HG03097 (cell line): ENCODE measurements at regions not wholly inside any gene's neighbourhood (a gene's known extent, or its start where the extent isn't known, plus 50 kb on each side); places are given as distances from the start of the nearest gene placed in this dataset.
"Not testable (repeated sequence)": the region's sequence is repeated elsewhere in the genome, so short reads cannot be mapped to it uniquely, and the experiment has no call there.

Experiments used
- ATAC-seq: cut with Tn5 transposase; IDR thresholded peaks from one replicate; pipeline ENCODE4 v1.9.1; 2021; ENCODE audit not compliant: unreplicated experiment, low FRiP score

DNA sequence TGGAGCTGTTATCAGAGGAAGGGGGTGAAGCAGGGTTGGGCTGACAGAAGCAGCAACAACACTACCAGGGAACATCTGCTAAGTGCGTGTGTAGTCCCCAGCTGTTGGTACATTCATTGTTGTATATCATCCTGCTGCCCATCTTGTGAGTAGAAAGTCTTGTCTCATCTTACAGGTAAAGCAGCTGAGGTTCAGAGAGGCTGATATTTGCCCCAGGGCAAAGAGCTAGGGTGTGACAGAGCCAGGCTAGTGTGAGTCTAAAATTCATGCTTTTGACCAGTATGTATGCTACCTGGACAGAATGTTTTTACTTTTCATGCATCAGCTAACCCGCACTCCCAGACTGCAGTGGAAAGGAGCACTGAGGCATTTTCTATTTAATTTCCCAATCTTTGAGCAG lies 221.6 kb downstream of the STK31 start:
- no peak for ATAC-seq

DNA sequence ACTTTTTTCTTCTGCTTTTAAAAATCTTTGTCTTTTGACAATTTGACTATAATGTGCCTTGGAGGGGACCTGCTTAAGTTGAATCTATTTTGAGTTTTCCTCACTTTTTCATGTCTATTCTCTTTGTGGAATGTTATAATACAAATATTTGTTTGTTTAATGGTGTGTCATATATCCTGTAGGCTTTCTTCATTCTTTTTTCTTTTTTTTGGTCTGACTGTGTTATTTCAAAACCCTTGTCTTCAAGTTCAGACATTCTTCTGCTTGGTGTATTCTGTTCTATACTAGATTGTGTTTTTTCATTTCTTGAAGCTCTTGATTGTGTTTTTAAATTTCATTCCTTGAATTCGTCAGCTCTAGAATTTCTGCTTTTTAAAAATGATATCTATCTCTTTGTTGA lies 228.2 kb downstream of the STK31 start:
- ATAC-seq: no peak

DNA sequence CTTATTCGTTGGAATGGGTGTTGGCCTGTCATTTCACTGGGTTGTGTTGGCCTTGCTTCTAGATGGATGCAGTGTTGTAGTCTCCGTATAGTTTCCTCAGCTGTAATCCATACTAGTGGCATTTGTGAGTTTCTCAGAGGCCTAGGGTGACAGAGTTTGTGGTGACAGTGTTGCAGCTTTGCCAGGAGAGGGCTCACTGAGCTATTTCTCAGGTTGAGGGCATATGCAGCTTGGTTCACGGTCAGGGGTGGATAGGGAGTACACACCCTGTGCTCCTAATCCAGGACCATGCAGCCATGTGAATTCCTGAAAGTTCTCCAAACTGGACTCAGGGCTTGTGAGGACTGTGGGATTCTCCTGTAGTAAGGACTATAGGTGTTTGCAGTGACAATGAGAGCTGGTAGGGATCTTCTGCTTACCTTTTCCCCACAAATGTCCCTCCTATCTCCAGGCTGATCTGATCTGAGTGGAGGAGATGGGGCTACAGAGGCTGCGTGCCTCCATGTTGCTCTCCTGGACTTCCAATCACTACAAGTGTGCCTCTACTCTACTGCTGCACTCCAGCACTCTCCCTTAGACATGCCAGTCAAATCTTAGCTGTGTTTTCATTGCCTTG lies 229.0 kb downstream of the STK31 start:
- no peak for ATAC-seq

DNA sequence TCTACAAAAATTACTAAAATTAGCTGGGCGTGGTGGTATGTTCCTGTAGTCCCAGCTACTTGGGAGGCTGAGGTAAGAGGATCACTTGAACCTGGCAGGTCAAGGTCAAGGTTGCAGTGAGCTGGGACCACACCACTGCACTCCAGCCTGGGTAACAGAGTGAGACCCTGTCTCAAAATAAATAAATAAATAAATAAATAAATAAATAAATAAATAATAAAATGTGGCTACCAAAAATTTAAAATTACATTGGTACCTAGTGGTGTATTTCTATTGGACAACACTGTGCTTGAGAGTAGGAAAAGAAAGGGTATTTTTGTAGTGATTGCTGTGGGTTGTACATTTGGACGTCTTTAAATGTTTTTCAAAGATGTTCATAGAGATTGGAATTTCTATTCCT lies 229.7 kb downstream of the STK31 start:
- not testable (repeated sequence) for ATAC-seq

GRCh38 chr7:23941551-23941950 lies 231.5 kb downstream of the STK31 start:
- no peak for ATAC-seq

DNA sequence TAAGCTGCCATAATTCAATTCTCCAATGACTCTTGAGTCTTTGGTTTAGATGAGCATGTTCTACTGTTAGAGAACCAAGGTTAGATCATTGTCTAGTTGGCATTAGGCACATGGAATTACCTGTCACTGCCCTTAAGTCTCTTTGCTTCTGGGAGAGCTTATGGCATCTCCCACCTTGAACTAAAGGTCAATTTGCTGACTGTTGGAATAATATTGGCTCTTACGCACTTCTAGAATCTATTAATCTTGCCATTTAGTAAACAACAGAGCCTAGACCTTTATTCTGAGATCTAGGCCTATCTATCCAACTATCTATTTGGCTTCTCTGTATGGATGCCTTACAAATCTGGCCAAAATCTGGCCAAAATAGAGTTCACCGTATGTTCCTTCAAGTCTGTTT lies 232.0 kb downstream of the STK31 start:
- no peak for ATAC-seq

DNA sequence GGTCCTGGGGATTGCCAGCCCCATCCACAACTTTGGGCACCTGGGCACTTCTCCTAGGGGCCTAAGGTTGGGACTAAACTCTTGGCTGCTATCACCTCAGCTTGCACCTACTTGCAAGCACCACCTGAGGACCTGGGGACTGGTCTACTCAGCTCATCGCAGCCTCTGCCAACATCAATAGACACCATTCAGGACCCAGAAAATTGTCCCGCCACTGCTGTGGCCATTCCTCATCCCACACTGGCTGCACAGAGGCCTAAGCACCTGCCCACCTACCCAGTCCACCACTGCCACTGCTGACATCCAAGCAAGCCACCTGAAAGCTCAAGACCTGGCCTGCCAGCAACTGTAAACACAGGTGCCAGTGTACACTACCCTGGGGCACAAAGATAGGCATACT lies 234.1 kb downstream of the STK31 start:
- no peak for ATAC-seq

DNA sequence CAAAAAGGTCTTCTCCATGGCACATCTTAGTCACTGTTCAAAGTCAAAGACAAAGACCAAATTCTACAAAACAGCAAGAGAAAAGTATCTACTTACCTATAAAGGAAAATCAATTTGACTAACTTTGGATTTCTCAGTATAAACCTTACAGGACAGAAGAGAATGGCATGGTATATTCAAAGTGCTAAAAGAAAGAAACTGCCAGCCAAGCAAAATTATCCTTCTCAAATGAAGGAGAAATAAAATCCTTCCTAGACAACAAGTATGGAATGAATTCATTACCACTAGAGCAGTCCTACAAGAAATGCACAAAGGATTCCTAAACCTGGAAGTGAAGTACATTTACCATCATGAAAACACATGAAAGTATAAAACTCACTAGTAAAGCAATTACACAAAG lies 235.5 kb downstream of the STK31 start:
- no peak for ATAC-seq

- no peak for ATAC-seq
These were observed 245.1 kb downstream of the STK31 start for GRCh38 chr7:23955145-23955544.

- no peak for ATAC-seq
These were observed 245.7 kb downstream of the STK31 start for GRCh38 chr7:23955600-23956149.

GRCh38 chr7:23956772-23957576 lies 247.0 kb downstream of the STK31 start:
- ATAC-seq: no peak

GRCh38 chr7:23959821-23960220 lies 249.8 kb downstream of the STK31 start:
- ATAC-seq: no peak

GRCh38 chr7:23960361-23960760 lies 250.3 kb downstream of the STK31 start:
- ATAC-seq: no peak

GRCh38 chr7:23963461-23964165 lies 253.6 kb downstream of the STK31 start:
- ATAC-seq: no peak

DNA sequence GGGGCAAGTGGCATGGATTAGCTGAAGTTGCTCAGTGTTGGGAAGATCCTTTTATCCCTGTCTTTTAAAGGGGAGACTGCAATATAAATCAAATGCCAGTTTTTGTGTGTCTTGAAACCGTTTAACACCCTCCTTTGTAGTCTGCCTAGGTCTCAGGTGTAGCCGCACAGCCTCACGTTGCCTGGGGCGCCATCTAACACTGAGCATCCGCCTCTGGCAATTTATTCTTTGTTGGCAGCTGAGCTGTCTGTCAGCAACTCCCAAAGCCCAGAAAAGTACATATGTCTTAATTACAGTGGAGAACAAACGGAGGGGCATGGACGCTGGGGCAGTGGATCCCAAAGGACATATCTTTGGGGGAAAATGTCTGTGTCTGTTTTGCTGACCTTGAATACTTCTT lies 254.7 kb downstream of the STK31 start:
- ATAC-seq: no peak

GRCh38 chr7:23965296-23965695 lies 255.3 kb downstream of the STK31 start:
- no peak for ATAC-seq

DNA sequence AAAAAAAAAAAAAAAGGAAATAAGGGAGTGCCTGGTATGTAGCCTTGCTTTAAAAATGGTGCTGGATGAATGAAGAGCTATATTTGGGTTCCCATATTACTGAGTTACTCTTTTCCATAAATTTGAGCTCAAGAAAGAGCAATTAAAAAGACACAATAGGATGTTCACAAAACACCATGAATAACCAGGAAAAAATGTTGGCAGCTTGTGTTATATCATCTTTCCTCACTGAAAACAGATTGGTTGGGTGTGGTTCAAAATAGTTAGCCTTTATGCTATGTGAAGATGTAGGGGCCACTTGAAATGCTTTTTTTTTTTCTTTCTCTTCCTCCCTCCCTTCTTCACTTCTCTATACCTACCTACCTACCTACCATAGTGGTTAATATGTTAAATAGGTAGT lies 256.9 kb downstream of the STK31 start:
- ATAC-seq: no peak

DNA sequence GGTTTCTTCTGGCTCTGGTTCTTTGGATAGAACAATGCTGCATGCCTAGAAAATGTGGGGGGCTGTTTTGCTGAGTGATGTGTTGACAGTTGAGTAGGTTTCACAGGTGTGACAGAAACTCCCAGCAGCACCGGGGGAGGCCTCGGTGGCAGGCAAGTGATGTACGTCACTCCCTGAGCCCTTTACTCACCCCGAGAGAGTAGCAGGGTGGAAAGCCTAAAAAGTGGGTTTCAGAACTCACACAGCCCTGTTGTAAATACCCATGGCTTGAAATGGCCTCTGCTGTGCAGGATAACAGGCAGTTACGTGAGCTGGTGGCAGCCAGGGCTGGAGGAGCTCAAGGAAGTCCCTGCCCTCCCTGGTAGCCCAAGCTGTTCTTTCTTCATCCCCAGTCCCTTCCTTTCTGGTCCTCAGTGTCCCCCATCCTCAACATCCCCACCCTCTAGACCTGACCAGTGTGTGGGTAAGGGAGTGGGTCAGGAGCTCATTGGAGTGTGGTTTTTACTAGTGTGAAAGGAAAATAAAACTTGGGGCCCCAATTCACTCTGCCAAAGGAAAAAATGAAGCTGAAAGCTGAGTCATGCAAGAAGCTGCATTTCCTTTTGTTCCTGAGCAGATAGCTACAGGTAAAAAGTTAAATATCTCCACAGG lies 258.1 kb downstream of the STK31 start:
- no peak for ATAC-seq

GRCh38 chr7:23968791-23969190 lies 258.8 kb downstream of the STK31 start:
- no peak for ATAC-seq

GRCh38 chr7:23969443-23969842 lies 259.4 kb downstream of the STK31 start:
- no peak for ATAC-seq

GRCh38 chr7:23970193-23970592 lies 260.2 kb downstream of the STK31 start:
- no peak for ATAC-seq
